MCF 10A (cell line): ENCODE measurements at regions not wholly inside any gene's neighbourhood (a gene's known extent, or its start where the extent isn't known, plus 50 kb on each side); places are given as distances from the start of the nearest gene placed in this dataset.

ENCODE experiments used
- BruUV-seq: library from RNA; stranded (reverse); fragments of 400-500 nt; replicated peaks from 2 replicates; lab custom pipeline; 2021; lab: Mats Ljungman, UMichigan
- CTCF ChIA-PET: fragments of 300-600 bp; sonication (Branson Sonifier 250); formaldehyde crosslinking; extraction: SDS; loops from one replicate; lab custom pipeline; 2021; ENCODE audit warnings: antibody characterized with exemption, inconsistent platforms; lab: Yijun Ruan, JAX
- POLR2A ChIA-PET: fragments of 300-600, 350-650 bp; sonication (Branson Sonifier 250); formaldehyde crosslinking; extraction: SDS; loops from one replicate; lab custom pipeline; 2020; ENCODE audit warnings: antibody characterized with exemption, inconsistent platforms; lab: Yijun Ruan, JAX
- DNase-seq: peaks from one replicate; pipeline ENCODE4 v3.0.0-alpha.2; 2018; ENCODE audit not compliant: unreplicated experiment
- H3K27ac Mint-ChIP-seq: one replicate; pipeline ENCODE4 v1.8.0; 2022; ENCODE audit warnings: mild to moderate bottlenecking, low read depth, mixed read lengths; ENCODE audit not compliant: unreplicated experiment
- H3K27me3 Mint-ChIP-seq: one replicate; pipeline ENCODE4 v1.8.0; 2022; ENCODE audit warnings: mixed read lengths; ENCODE audit not compliant: insufficient read depth, unreplicated experiment
- H3K36me3 Mint-ChIP-seq: one replicate; pipeline ENCODE4 v1.8.0; 2022; ENCODE audit warnings: mild to moderate bottlenecking, moderate library complexity, mixed read lengths; ENCODE audit not compliant: insufficient read depth, unreplicated experiment
- H3K4me1 Mint-ChIP-seq: one replicate; pipeline ENCODE4 v1.8.0; 2022; ENCODE audit warnings: mixed read lengths; ENCODE audit not compliant: insufficient read depth, unreplicated experiment
- H3K4me3 Mint-ChIP-seq: one replicate; pipeline ENCODE4 v1.8.0; 2022; ENCODE audit warnings: mild to moderate bottlenecking, moderate library complexity, mixed read lengths; ENCODE audit not compliant: unreplicated experiment
- H3K9me3 Mint-ChIP-seq: one replicate; pipeline ENCODE4 v1.8.0; 2022; ENCODE audit warnings: mixed read lengths; ENCODE audit not compliant: unreplicated experiment
- CTCF ChIP-seq: fragments of 200-600 bp; IDR thresholded peaks from one replicate; pipeline ENCODE4 v1.8.0; 2022; ENCODE audit warnings: antibody characterized with exemption, mild to moderate bottlenecking; ENCODE audit not compliant: unreplicated experiment
- intact Hi-C: fragments of 100-400 bp; cut with micrococcal nuclease; formaldehyde crosslinking; loops from 2 replicates; pipeline ENCODE4 v1.14.1; 2022

- no peak overlapping the region for H3K27ac Mint-ChIP-seq
- H3K4me3 Mint-ChIP-seq = no peak overlapping the region
- ChIA-PET POLR2A (interaction anchor here (0.7 kb wide), 1 partner anchor 135 kb away, joined by 3 read pairs; no protein-coding TSS in a partner anchor), CTCF (interaction anchor here (0.9 kb wide), 1 partner anchor 13 kb away, joined by 4 read pairs; no protein-coding TSS in a partner anchor)
- no peak for DNase-seq
- no peak for TF ChIP-seq CTCF
- peaks cover 13% of the 10 kb centered on the region for H3K9me3 Mint-ChIP-seq
- peaks cover 6% of the 10 kb centered on the region for H3K4me1 Mint-ChIP-seq
- H3K27me3 Mint-ChIP-seq = no peaks in the 10 kb centered on the region
- intact Hi-C loops = no loop called here
- no peaks in the 10 kb centered on the region for H3K36me3 Mint-ChIP-seq
- BruUV-seq = no TSS peak
Measured at GRCh38 chr6:8969747-8970146, 534.4 kb upstream of the SLC35B3 start.

- peaks cover 5% of the 10 kb centered on the region for H3K4me1 Mint-ChIP-seq
- no TSS peak for BruUV-seq
- ChIA-PET POLR2A (no interaction called here), CTCF (no interaction called here)
- no peaks in the 10 kb centered on the region for H3K27me3 Mint-ChIP-seq
- intact Hi-C loops = no loop called here
- peak; percentile 27 for DNase-seq
- H3K9me3 Mint-ChIP-seq = no peaks in the 10 kb centered on the region
- TF ChIP-seq CTCF = no peak
- no peak overlapping the region for H3K27ac Mint-ChIP-seq
- H3K36me3 Mint-ChIP-seq = no peaks in the 10 kb centered on the region
- no peak overlapping the region for H3K4me3 Mint-ChIP-seq
Measured at GRCh38 chr6:8958894-8959511, 523.7 kb upstream of the SLC35B3 start.

GRCh38 chr6:8953310-8953709 is 518.0 kb upstream of the SLC35B3 start:
- no peaks in the 10 kb centered on the region for H3K9me3 Mint-ChIP-seq
- intact Hi-C loops = no loop called here
- H3K4me1 Mint-ChIP-seq = no peaks in the 10 kb centered on the region
- ChIA-PET POLR2A (no interaction called here), CTCF (interaction anchor here (0.7 kb wide), 1 partner anchor 268 kb away, joined by 6 read pairs; no protein-coding TSS in a partner anchor)
- H3K4me3 Mint-ChIP-seq = no peak overlapping the region
- H3K27ac Mint-ChIP-seq = no peak overlapping the region
- H3K27me3 Mint-ChIP-seq = no peaks in the 10 kb centered on the region
- no peaks in the 10 kb centered on the region for H3K36me3 Mint-ChIP-seq
- no peak for DNase-seq
- BruUV-seq = no TSS peak
- TF ChIP-seq CTCF = no peak

- no peak for TF ChIP-seq CTCF
- DNase-seq = no peak
- H3K4me1 Mint-ChIP-seq = no peaks in the 10 kb centered on the region
- ChIA-PET CTCF (no interaction called here), POLR2A (no interaction called here)
- no peaks in the 10 kb centered on the region for H3K36me3 Mint-ChIP-seq
- BruUV-seq = no TSS peak
- no peak overlapping the region for H3K27ac Mint-ChIP-seq
- intact Hi-C loops = no loop called here
- no peaks in the 10 kb centered on the region for H3K9me3 Mint-ChIP-seq
- no peaks in the 10 kb centered on the region for H3K27me3 Mint-ChIP-seq
- H3K4me3 Mint-ChIP-seq = no peak overlapping the region
Measured at GRCh38 chr6:8948733-8949132, 513.4 kb upstream of the SLC35B3 start.
